ENCODE measurements at regions not wholly inside any gene's neighbourhood (a gene's known extent, or its start where the extent isn't known, plus 50 kb on each side); places are given as distances from the start of the nearest gene placed in this dataset.

- TF ChIP-seq FOXM1 (IDR thresholded peaks at IDR 0.05; ENCODE audit: borderline replicate concordance, low read depth) (no peak), ZBTB7A (IDR thresholded peaks at IDR 0.05; ENCODE audit: low read depth) (no peak), CEBPB (IDR thresholded peaks at IDR 0.05) (no peak), RAD21 (IDR thresholded peaks at IDR 0.05; ENCODE audit: low read depth) (no peak), TEAD4 (IDR thresholded peaks at IDR 0.05) (no peak), CREB1 (IDR thresholded peaks at IDR 0.05; ENCODE audit: low read depth) (no peak), USF1 (IDR thresholded peaks at IDR 0.05) (no peak), EP300 (IDR thresholded peaks at IDR 0.05; ENCODE audit: borderline replicate concordance) (no peak), REST (IDR thresholded peaks at IDR 0.05; ENCODE audit: low read depth) (no peak), YY1 (IDR thresholded peaks at IDR 0.05; ENCODE audit: low read depth) (no peak), EGR1 (IDR thresholded peaks at IDR 0.05) (no peak)
Observed at GRCh38 chr11:29485641-29486040, 531.2 kb downstream of the KCNA4 start.

- TF ChIP-seq NFIC (IDR thresholded peaks at IDR 0.05): peak; percentile 25; the same call in 1 of the 2 replicates
- TF ChIP-seq USF1 (IDR thresholded peaks at IDR 0.05): no peak
Observed at GRCh38 chr11:29484548-29484947, 532.3 kb downstream of the KCNA4 start.

GRCh38 chr11:29483831-29484230, 533.0 kb downstream of the KCNA4 start:
- TF ChIP-seq MAX (IDR thresholded peaks at IDR 0.05) (no peak), EGR1 (IDR thresholded peaks at IDR 0.05) (no peak), RAD21 (IDR thresholded peaks at IDR 0.05; ENCODE audit: low read depth) (no peak), CEBPB (IDR thresholded peaks at IDR 0.05) (no peak)

GRCh38 chr11:29482510-29482909, 534.3 kb downstream of the KCNA4 start:
- TF ChIP-seq TEAD4 (IDR thresholded peaks at IDR 0.05): no peak
- no peak for TF ChIP-seq EGR1 (IDR thresholded peaks at IDR 0.05)
- no peak for TF ChIP-seq CEBPB (IDR thresholded peaks at IDR 0.05)
- no peak for TF ChIP-seq CREB1 (IDR thresholded peaks at IDR 0.05; ENCODE audit: low read depth)
- no peak for TF ChIP-seq TCF12 (IDR thresholded peaks at IDR 0.05; ENCODE audit: low read depth)
- no peak for TF ChIP-seq RAD21 (IDR thresholded peaks at IDR 0.05; ENCODE audit: low read depth)
- no peak for TF ChIP-seq USF1 (IDR thresholded peaks at IDR 0.05)
- TF ChIP-seq ZBTB7A (IDR thresholded peaks at IDR 0.05; ENCODE audit: low read depth): no peak
- TF ChIP-seq EP300 (IDR thresholded peaks at IDR 0.05; ENCODE audit: borderline replicate concordance): no peak
- TF ChIP-seq NFIC (IDR thresholded peaks at IDR 0.05): no peak
- TF ChIP-seq FOXM1 (IDR thresholded peaks at IDR 0.05; ENCODE audit: borderline replicate concordance, low read depth): no peak
- TF ChIP-seq TAF1 (IDR thresholded peaks at IDR 0.05; ENCODE audit: low read depth): no peak
- TF ChIP-seq YY1 (IDR thresholded peaks at IDR 0.05; ENCODE audit: low read depth): no peak
- TF ChIP-seq MAX (IDR thresholded peaks at IDR 0.05): no peak

GRCh38 chr11:29481738-29482137, 535.1 kb downstream of the KCNA4 start:
- TF ChIP-seq NFIC (IDR thresholded peaks at IDR 0.05) (no peak), EP300 (IDR thresholded peaks at IDR 0.05; ENCODE audit: borderline replicate concordance) (no peak), FOXM1 (IDR thresholded peaks at IDR 0.05; ENCODE audit: borderline replicate concordance, low read depth) (no peak)

GRCh38 chr11:29480981-29481380, 535.8 kb downstream of the KCNA4 start:
- TF ChIP-seq ZBTB7A (IDR thresholded peaks at IDR 0.05; ENCODE audit: low read depth): no peak
- no peak for TF ChIP-seq REST (IDR thresholded peaks at IDR 0.05; ENCODE audit: low read depth)
- no peak for TF ChIP-seq USF1 (IDR thresholded peaks at IDR 0.05)
- no peak for TF ChIP-seq TCF12 (IDR thresholded peaks at IDR 0.05; ENCODE audit: low read depth)
- no peak for TF ChIP-seq CREB1 (IDR thresholded peaks at IDR 0.05; ENCODE audit: low read depth)

Measured in Ishikawa (cell line).